Neural progenitor cell (in vitro differentiated cells): ENCODE measurements at regions not wholly inside any gene's neighbourhood (a gene's known extent, or its start where the extent isn't known, plus 50 kb on each side); places are given as distances from the start of the nearest gene placed in this dataset.

Experiments
- DNase-seq: peaks from one replicate; pipeline ENCODE4 v3.0.0-alpha.2; 2016; ENCODE audit warnings: low spot score
- H2AFZ ChIP-seq: fragments of 200-600 bp; sonication (generic); replicated peaks from 2 replicates; pipeline ENCODE4 v1.6.1; 2016; ENCODE audit warnings: antibody characterized with exemption
- H3F3A ChIP-seq: fragments of 200-600 bp; sonication (generic); 2 replicates; pipeline ENCODE4 v1.6.1; 2016; ENCODE audit warnings: antibody characterized with exemption, low read depth
- H3K27ac ChIP-seq: fragments of 200-600 bp; sonication (generic); 2 replicates; pipeline ENCODE4 v1.5.1; 2016; ENCODE audit warnings: mild to moderate bottlenecking
- H3K27me3 ChIP-seq: fragments of 200-600 bp; sonication (generic); 2 replicates; pipeline ENCODE4 v1.6.1; 2016; ENCODE audit warnings: mild to moderate bottlenecking, moderate library complexity
- H3K36me3 ChIP-seq: fragments of 200-600 bp; sonication (generic); 2 replicates; pipeline ENCODE4 v1.5.1; 2016
- H3K4me1 ChIP-seq: fragments of 200-600 bp; sonication (generic); 2 replicates; pipeline ENCODE4 v1.6.1; 2016; ENCODE audit warnings: mixed run types
- H3K4me2 ChIP-seq: fragments of 200-600 bp; sonication (generic); 2 replicates; pipeline ENCODE4 v1.6.1; 2016
- H3K4me3 ChIP-seq: fragments of 200-600 bp; sonication (generic); 2 replicates; pipeline ENCODE4 v1.5.1; 2016
- H3K79me2 ChIP-seq: fragments of 200-600 bp; sonication (generic); 2 replicates; pipeline ENCODE4 v1.6.1; 2016; ENCODE audit warnings: low read depth
- H3K9ac ChIP-seq: fragments of 200-600 bp; sonication (generic); 2 replicates; pipeline ENCODE4 v1.6.1; 2016
- H3K9me3 ChIP-seq: fragments of 200-600 bp; sonication (generic); 2 replicates; pipeline ENCODE4 v1.5.1; 2016; ENCODE audit warnings: low read depth
- H4K20me1 ChIP-seq: fragments of 200-600 bp; sonication (generic); 2 replicates; pipeline ENCODE4 v1.6.1; 2016; ENCODE audit warnings: low read depth
- H3K27ac Mint-ChIP-seq: 3 replicates; pipeline ENCODE4 v1.8.0; 2021; ENCODE audit warnings: mixed read lengths
- H3K27me3 Mint-ChIP-seq: 2 replicates; pipeline ENCODE4 v1.8.0; 2022; ENCODE audit warnings: low read depth, mild to moderate bottlenecking, inconsistent platforms, moderate library complexity, mixed read lengths; ENCODE audit not compliant: insufficient read depth
- H3K36me3 Mint-ChIP-seq: 3 replicates; pipeline ENCODE4 v1.8.0; 2021; ENCODE audit warnings: mixed read lengths
- H3K4me1 Mint-ChIP-seq: 3 replicates; pipeline ENCODE4 v1.8.0; 2021; ENCODE audit warnings: mixed read lengths
- H3K4me3 Mint-ChIP-seq: 3 replicates; pipeline ENCODE4 v1.8.0; 2021; ENCODE audit warnings: mild to moderate bottlenecking, moderate library complexity, mixed read lengths
- H3K9me3 Mint-ChIP-seq: 3 replicates; pipeline ENCODE4 v1.8.0; 2020; ENCODE audit warnings: mixed read lengths
- CTCF ChIP-seq: fragments of 200-600 bp; sonication (generic); IDR thresholded peaks from 2 replicates; pipeline ENCODE4 v1.5.1; 2017; ENCODE audit warnings: antibody characterized with exemption, mild to moderate bottlenecking
- EZH2 ChIP-seq: fragments of 200-600 bp; sonication (generic); IDR thresholded peaks from 2 replicates; pipeline ENCODE4 v1.6.1; 2017; ENCODE audit warnings: antibody characterized with exemption, mild to moderate bottlenecking, moderate library complexity
- EZH2phosphoT487 ChIP-seq: fragments of 200-600 bp; sonication (generic); IDR thresholded peaks from 2 replicates; pipeline ENCODE4 v1.6.1; 2017; ENCODE audit warnings: antibody characterized with exemption

- H3K4me1 ChIP-seq, result peaks cover 19% of the 10 kb centered on the region
- no peak overlapping the region for H3K4me3 ChIP-seq
- no peak overlapping the region for H3K27ac Mint-ChIP-seq
- H3K9ac ChIP-seq, result no peak overlapping the region
- H3K27me3 ChIP-seq, result no peaks in the 10 kb centered on the region
- peaks cover 16% of the 10 kb centered on the region for H3F3A ChIP-seq
- TF ChIP-seq CTCF (no peak), EZH2phosphoT487 (no peak), EZH2 (no peak)
- H3K4me1 Mint-ChIP-seq, result peaks cover 30% of the 10 kb centered on the region
- no peak overlapping the region for H3K4me2 ChIP-seq
- H3K27me3 Mint-ChIP-seq, result peaks cover 6% of the 10 kb centered on the region
- no peaks in the 10 kb centered on the region for H4K20me1 ChIP-seq
- H3K27ac ChIP-seq, result no peak overlapping the region
- H3K79me2 ChIP-seq, result no peaks in the 10 kb centered on the region
- no peak overlapping the region for H2AFZ ChIP-seq
- H3K4me3 Mint-ChIP-seq, result no peak overlapping the region
- H3K9me3 Mint-ChIP-seq, result peaks cover 3% of the 10 kb centered on the region
- DNase-seq, result no peak
- no peaks in the 10 kb centered on the region for H3K36me3 ChIP-seq
- no peaks in the 10 kb centered on the region for H3K36me3 Mint-ChIP-seq
- no peaks in the 10 kb centered on the region for H3K9me3 ChIP-seq
Observed at GRCh38 chr2:15750822-15751329, 159.2 kb downstream of the DDX1 start.

GRCh38 chr2:15751477-15751876, 159.8 kb downstream of the DDX1 start:
- H3K36me3 Mint-ChIP-seq, result no peaks in the 10 kb centered on the region
- Histone ChIP-seq H3K79me2 (no peaks in the 10 kb centered on the region), H3K36me3 (no peaks in the 10 kb centered on the region), H3K4me2 (no peak overlapping the region), H3K27ac (no peak overlapping the region), H4K20me1 (no peaks in the 10 kb centered on the region), H3K4me3 (no peak overlapping the region), H2AFZ (no peak overlapping the region), H3K9ac (no peak overlapping the region), H3F3A (peaks cover 16% of the 10 kb centered on the region), H3K4me1 (peaks cover 19% of the 10 kb centered on the region), H3K27me3 (no peaks in the 10 kb centered on the region), H3K9me3 (no peaks in the 10 kb centered on the region)
- TF ChIP-seq CTCF (no peak), EZH2 (no peak), EZH2phosphoT487 (no peak)
- H3K9me3 Mint-ChIP-seq, result peaks cover 3% of the 10 kb centered on the region
- no peak overlapping the region for H3K4me3 Mint-ChIP-seq
- no peak overlapping the region for H3K27ac Mint-ChIP-seq
- H3K4me1 Mint-ChIP-seq, result peaks cover 29% of the 10 kb centered on the region
- DNase-seq, result no peak
- H3K27me3 Mint-ChIP-seq, result peaks cover 6% of the 10 kb centered on the region

GRCh38 chr2:15752552-15753232, 161.0 kb downstream of the DDX1 start:
- no peaks in the 10 kb centered on the region for H3K79me2 ChIP-seq
- no peaks in the 10 kb centered on the region for H3K36me3 ChIP-seq
- no peaks in the 10 kb centered on the region for H3K9me3 ChIP-seq
- H3F3A ChIP-seq, result peaks cover 16% of the 10 kb centered on the region
- H4K20me1 ChIP-seq, result no peaks in the 10 kb centered on the region
- peaks cover 18% of the 10 kb centered on the region for H3K4me1 Mint-ChIP-seq
- peaks cover 8% of the 10 kb centered on the region for H3K4me1 ChIP-seq
- peaks cover 3% of the 10 kb centered on the region for H3K9me3 Mint-ChIP-seq
- no peak overlapping the region for H2AFZ ChIP-seq
- peaks cover 6% of the 10 kb centered on the region for H3K27me3 Mint-ChIP-seq
- no peaks in the 10 kb centered on the region for H3K36me3 Mint-ChIP-seq
- H3K4me3 Mint-ChIP-seq, result no peak overlapping the region
- H3K4me3 ChIP-seq, result no peak overlapping the region
- H3K27ac Mint-ChIP-seq, result no peak overlapping the region
- no peak overlapping the region for H3K27ac ChIP-seq
- no peaks in the 10 kb centered on the region for H3K27me3 ChIP-seq
- H3K9ac ChIP-seq, result no peak overlapping the region
- H3K4me2 ChIP-seq, result no peak overlapping the region
- TF ChIP-seq EZH2 (no peak), EZH2phosphoT487 (no peak), CTCF (no peak)
- no peak for DNase-seq
